Osteoblast (primary cell): ENCODE measurements at regions not wholly inside any gene's neighbourhood (a gene's known extent, or its start where the extent isn't known, plus 50 kb on each side); places are given as distances from the start of the nearest gene placed in this dataset.

Experiments used
- DNase-seq: peaks from one replicate; pipeline ENCODE4 v3.0.0; 2011; ENCODE audit warnings: low spot score, mixed read lengths; ENCODE audit not compliant: insufficient read length; ENCODE audit errors: missing footprints
- H2AFZ ChIP-seq: 2 replicates; pipeline ENCODE4 v1.6.0; 2011; ENCODE audit warnings: mild to moderate bottlenecking, low read length
- H3K27ac ChIP-seq: 2 replicates; pipeline ENCODE4 v1.5.1; 2011; ENCODE audit warnings: mild to moderate bottlenecking, low read depth, low read length, moderate library complexity
- H3K27me3 ChIP-seq: 2 replicates; pipeline ENCODE4 v1.6.0; 2012; ENCODE audit warnings: mild to moderate bottlenecking, control low read depth, inconsistent platforms, low read length, moderate library complexity; ENCODE audit not compliant: insufficient read depth
- H3K36me3 ChIP-seq: 2 replicates; pipeline ENCODE4 v1.5.1; 2011; ENCODE audit warnings: mild to moderate bottlenecking, low read length, control low read depth, moderate library complexity; ENCODE audit not compliant: insufficient read depth
- H3K4me1 ChIP-seq: 2 replicates; pipeline ENCODE4 v1.5.1; 2011; ENCODE audit warnings: mild to moderate bottlenecking, low read length, control low read depth, moderate library complexity; ENCODE audit not compliant: insufficient read depth
- H3K4me2 ChIP-seq: 2 replicates; pipeline ENCODE4 v1.6.0; 2011; ENCODE audit warnings: mild to moderate bottlenecking, low read length; ENCODE audit not compliant: insufficient read depth
- H3K4me3 ChIP-seq: fragments of 200-600 bp; sonication (generic); 3 replicates; pipeline ENCODE4 v1.5.1; 2012; ENCODE audit warnings: mild to moderate bottlenecking, low read length, inconsistent platforms; ENCODE audit not compliant: insufficient read depth
- H3K79me2 ChIP-seq: 2 replicates; pipeline ENCODE4 v1.6.0; 2012; ENCODE audit warnings: mild to moderate bottlenecking, low read length, control low read depth, inconsistent platforms; ENCODE audit not compliant: insufficient read depth
- H3K9me3 ChIP-seq: 2 replicates; pipeline ENCODE4 v1.5.1; 2011; ENCODE audit warnings: low read depth, low read length, control low read depth
- H4K20me1 ChIP-seq: 2 replicates; pipeline ENCODE4 v1.6.0; 2012; ENCODE audit warnings: mild to moderate bottlenecking, low read length, control low read depth; ENCODE audit not compliant: insufficient read depth
- TF ChIP-seq, protein P1 (sequence below): IDR thresholded peaks from 2 replicates; pipeline ENCODE4 v1.5.1; 2011; ENCODE audit warnings: mild to moderate bottlenecking, low read depth, low read length, moderate library complexity; ENCODE audit errors: extremely low read depth

DNA sequence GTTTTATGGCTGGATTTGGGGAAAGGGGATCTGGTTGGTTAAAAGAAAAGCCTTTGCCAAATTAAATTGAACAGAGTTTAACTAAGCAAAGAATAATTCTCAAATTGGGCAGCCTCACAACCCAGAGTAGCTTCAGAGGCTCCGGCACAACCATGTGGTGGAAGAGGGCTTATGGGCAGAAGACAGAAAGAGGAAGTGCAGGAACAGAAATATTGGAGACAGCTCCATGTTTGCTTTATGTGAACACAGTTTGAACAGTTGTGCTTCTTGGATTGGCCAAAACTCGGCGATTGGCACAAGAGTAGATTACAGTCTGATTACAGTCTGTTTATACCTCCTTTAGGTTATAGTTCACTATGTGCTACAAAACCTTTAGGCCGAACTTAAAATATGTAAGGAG lies 562.7 kb downstream of the TRIML1 start:
- Histone ChIP-seq H3K4me2 (no peak overlapping the region), H3K27ac (no peak overlapping the region), H3K79me2 (no peaks in the 10 kb centered on the region), H3K4me3 (no peak overlapping the region), H3K36me3 (no peaks in the 10 kb centered on the region), H3K4me1 (no peaks in the 10 kb centered on the region), H2AFZ (no peak overlapping the region), H4K20me1 (no peaks in the 10 kb centered on the region), H3K9me3 (no peaks in the 10 kb centered on the region), H3K27me3 (no peaks in the 10 kb centered on the region)
- TF ChIP-seq, protein P1, sequence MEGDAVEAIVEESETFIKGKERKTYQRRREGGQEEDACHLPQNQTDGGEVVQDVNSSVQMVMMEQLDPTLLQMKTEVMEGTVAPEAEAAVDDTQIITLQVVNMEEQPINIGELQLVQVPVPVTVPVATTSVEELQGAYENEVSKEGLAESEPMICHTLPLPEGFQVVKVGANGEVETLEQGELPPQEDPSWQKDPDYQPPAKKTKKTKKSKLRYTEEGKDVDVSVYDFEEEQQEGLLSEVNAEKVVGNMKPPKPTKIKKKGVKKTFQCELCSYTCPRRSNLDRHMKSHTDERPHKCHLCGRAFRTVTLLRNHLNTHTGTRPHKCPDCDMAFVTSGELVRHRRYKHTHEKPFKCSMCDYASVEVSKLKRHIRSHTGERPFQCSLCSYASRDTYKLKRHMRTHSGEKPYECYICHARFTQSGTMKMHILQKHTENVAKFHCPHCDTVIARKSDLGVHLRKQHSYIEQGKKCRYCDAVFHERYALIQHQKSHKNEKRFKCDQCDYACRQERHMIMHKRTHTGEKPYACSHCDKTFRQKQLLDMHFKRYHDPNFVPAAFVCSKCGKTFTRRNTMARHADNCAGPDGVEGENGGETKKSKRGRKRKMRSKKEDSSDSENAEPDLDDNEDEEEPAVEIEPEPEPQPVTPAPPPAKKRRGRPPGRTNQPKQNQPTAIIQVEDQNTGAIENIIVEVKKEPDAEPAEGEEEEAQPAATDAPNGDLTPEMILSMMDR, result no peak
- no peak for DNase-seq

DNA sequence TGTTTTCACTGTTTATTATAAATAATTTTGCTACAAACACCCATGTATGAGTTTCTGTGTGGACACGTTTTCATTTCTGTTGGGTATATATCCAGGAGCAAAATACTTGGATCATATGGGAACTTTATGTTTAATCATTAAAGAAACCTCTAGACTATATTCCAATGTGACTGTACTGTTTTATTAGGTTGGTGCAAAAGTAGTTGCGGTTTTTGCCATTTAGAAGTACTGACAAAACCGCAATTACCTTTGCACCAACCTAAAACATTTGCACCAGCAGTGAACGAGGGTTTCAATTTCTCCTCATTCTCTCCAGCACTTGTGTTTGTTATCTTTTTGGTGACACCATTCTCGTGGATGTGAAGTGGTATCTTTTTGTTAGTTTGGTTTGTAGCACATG lies 565.0 kb downstream of the TRIML1 start:
- H2AFZ ChIP-seq, result no peak overlapping the region
- H3K79me2 ChIP-seq, result no peaks in the 10 kb centered on the region
- no peaks in the 10 kb centered on the region for H3K27me3 ChIP-seq
- H3K27ac ChIP-seq, result no peak overlapping the region
- H3K36me3 ChIP-seq, result no peaks in the 10 kb centered on the region
- DNase-seq, result no peak
- H3K4me2 ChIP-seq, result no peak overlapping the region
- no peaks in the 10 kb centered on the region for H3K9me3 ChIP-seq
- no peak overlapping the region for H3K4me3 ChIP-seq
- no peaks in the 10 kb centered on the region for H3K4me1 ChIP-seq
- H4K20me1 ChIP-seq, result no peaks in the 10 kb centered on the region
- TF ChIP-seq, protein P1, result no peak

DNA sequence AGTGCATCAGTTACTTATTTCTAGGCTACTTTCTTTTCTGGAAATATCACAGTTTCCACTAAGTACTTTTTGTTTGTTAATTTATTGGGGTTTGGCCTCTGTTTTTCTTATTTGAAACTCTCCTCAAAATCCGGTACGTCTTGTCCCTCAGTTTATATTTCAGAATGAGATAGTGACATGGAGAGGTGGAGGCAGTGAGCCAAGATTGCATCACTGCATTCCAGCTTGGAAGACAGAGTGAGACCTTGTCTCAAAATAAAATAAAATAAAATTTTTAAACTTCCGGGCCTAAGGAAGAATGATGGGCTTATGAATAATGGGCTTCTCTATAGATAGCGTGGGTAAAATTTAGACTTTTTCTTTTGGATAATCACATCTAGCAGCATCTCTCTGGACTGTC lies 567.8 kb downstream of the TRIML1 start:
- no peaks in the 10 kb centered on the region for H3K36me3 ChIP-seq
- no peak overlapping the region for H3K4me3 ChIP-seq
- DNase-seq, result no peak
- no peak overlapping the region for H3K27ac ChIP-seq
- TF ChIP-seq, protein P1, result no peak
- H4K20me1 ChIP-seq, result no peaks in the 10 kb centered on the region
- H2AFZ ChIP-seq, result no peak overlapping the region
- H3K79me2 ChIP-seq, result no peaks in the 10 kb centered on the region
- no peak overlapping the region for H3K4me2 ChIP-seq
- no peaks in the 10 kb centered on the region for H3K9me3 ChIP-seq
- H3K4me1 ChIP-seq, result no peaks in the 10 kb centered on the region
- no peaks in the 10 kb centered on the region for H3K27me3 ChIP-seq

DNA sequence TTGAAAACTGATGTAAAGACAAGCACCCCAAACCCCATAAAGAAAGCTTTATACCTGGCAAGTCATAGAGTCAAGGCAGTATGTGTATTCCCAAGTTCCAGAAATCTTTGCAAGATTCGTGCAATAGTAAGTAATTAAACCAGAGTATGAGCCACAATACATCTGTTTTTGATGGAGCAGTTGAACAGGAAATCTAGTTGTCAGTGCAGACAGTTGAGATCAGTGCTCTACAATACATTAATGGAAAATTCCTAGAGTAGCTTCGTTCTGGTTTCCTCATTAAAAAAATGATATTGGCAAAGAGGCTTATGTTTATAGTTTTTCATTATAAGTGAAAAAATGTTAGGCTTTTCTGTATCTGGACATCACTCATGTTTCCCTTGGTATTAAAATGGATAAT lies 575.3 kb downstream of the TRIML1 start:
- TF ChIP-seq, protein P1, result no peak
- no peaks in the 10 kb centered on the region for H3K9me3 ChIP-seq
- no peak for DNase-seq
- H3K27me3 ChIP-seq, result no peaks in the 10 kb centered on the region
- no peak overlapping the region for H2AFZ ChIP-seq
- no peaks in the 10 kb centered on the region for H3K36me3 ChIP-seq
- H3K27ac ChIP-seq, result peak overlapping the region; percentile 49
- H4K20me1 ChIP-seq, result no peaks in the 10 kb centered on the region
- no peaks in the 10 kb centered on the region for H3K79me2 ChIP-seq
- H3K4me1 ChIP-seq, result peaks cover 5% of the 10 kb centered on the region
- H3K4me2 ChIP-seq, result peak overlapping the region; percentile 19
- H3K4me3 ChIP-seq, result no peak overlapping the region
